ENCODE measurements at regions not wholly inside any gene's neighbourhood (a gene's known extent, or its start where the extent isn't known, plus 50 kb on each side); places are given as distances from the start of the nearest gene placed in this dataset.
"Not testable (repeated sequence)": the region's sequence is repeated elsewhere in the genome, so short reads cannot be mapped to it uniquely, and the experiment has no call there.

- no peak overlapping the region for H3K4me3 ChIP-seq (ENCODE audit: low read depth, low read length)
- TF ChIP-seq CTCF (IDR thresholded peaks at IDR 0.05; ENCODE audit: insufficient read depth, low read length) = no peak
- DNase-seq (ENCODE audit: low read depth) = no peak
These were observed 834.7 kb downstream of the RAPGEF2 start for GRCh38 chr4:159937595-159937994.

- not testable (repeated sequence) for DNase-seq (ENCODE audit: low read depth); H3K4me3 ChIP-seq (ENCODE audit: low read depth, low read length)
These were observed 836.8 kb downstream of the RAPGEF2 start for GRCh38 chr4:159939681-159940080.

GRCh38 chr4:159941076-159941475 lies 838.2 kb downstream of the RAPGEF2 start:
- TF ChIP-seq CTCF (IDR thresholded peaks at IDR 0.05; ENCODE audit: insufficient read depth, low read length) = no peak
- H3K4me3 ChIP-seq (ENCODE audit: low read depth, low read length) = no peak overlapping the region
- no peak for DNase-seq (ENCODE audit: low read depth)

- TF ChIP-seq CTCF (IDR thresholded peaks at IDR 0.05; ENCODE audit: insufficient read depth, low read length) = no peak
- no peak for DNase-seq (ENCODE audit: low read depth)
- no peak overlapping the region for H3K4me3 ChIP-seq (ENCODE audit: low read depth, low read length)
These were observed 841.6 kb downstream of the RAPGEF2 start for GRCh38 chr4:159944477-159944876.

GRCh38 chr4:159946983-159947615 lies 844.2 kb downstream of the RAPGEF2 start:
- no peak overlapping the region for H3K4me3 ChIP-seq (ENCODE audit: low read depth, low read length)
- peak; percentile 59 for TF ChIP-seq CTCF (IDR thresholded peaks at IDR 0.05; ENCODE audit: insufficient read depth, low read length)
- peak; percentile 46 for DNase-seq (ENCODE audit: low read depth)

- no peak overlapping the region for H3K4me3 ChIP-seq (ENCODE audit: low read depth, low read length)
- DNase-seq (ENCODE audit: low read depth) = no peak
- no peak for TF ChIP-seq CTCF (IDR thresholded peaks at IDR 0.05; ENCODE audit: insufficient read depth, low read length)
These were observed 847.8 kb downstream of the RAPGEF2 start for GRCh38 chr4:159950707-159951106.

GRCh38 chr4:159966746-159967145 lies 863.9 kb downstream of the RAPGEF2 start:
- no peak for DNase-seq (ENCODE audit: low read depth)
- TF ChIP-seq CTCF (IDR thresholded peaks at IDR 0.05; ENCODE audit: insufficient read depth, low read length) = no peak
- no peak overlapping the region for H3K4me3 ChIP-seq (ENCODE audit: low read depth, low read length)

- not testable (repeated sequence) for H3K4me3 ChIP-seq (ENCODE audit: low read depth, low read length)
These were observed 874.1 kb downstream of the RAPGEF2 start for GRCh38 chr4:159976871-159977482.

More at GRCh38 chr4:159976871-159977482, 874.1 kb downstream of the RAPGEF2 start:
- DNase-seq (ENCODE audit: low read depth) = not testable (repeated sequence)

Measured in fibroblast of the aortic adventitia (primary cell).